H9 (cell line): ENCODE measurements at regions not wholly inside any gene's neighbourhood (a gene's known extent, or its start where the extent isn't known, plus 50 kb on each side); places are given as distances from the start of the nearest gene placed in this dataset.

ENCODE experiments used
- DNase-seq: peaks from one replicate; pipeline ENCODE4 v3.0.0-alpha.2; 2017
- H2AFZ ChIP-seq: one replicate; pipeline ENCODE4 v1.6.1; 2013; ENCODE audit warnings: mild to moderate bottlenecking, low read length, control low read depth, moderate library complexity
- H2AK5ac ChIP-seq: 2 replicates; pipeline ENCODE4 v1.6.1; 2013; ENCODE audit warnings: low read length, control low read depth, mixed read lengths; ENCODE audit not compliant: insufficient read length
- H2BK120ac ChIP-seq: one replicate; pipeline ENCODE4 v1.6.1; 2013; ENCODE audit warnings: low read depth, mild to moderate bottlenecking, low read length, control low read depth, inconsistent platforms; ENCODE audit not compliant: poor library complexity, severe bottlenecking
- H2BK12ac ChIP-seq: 2 replicates; pipeline ENCODE4 v1.6.1; 2013; ENCODE audit warnings: low read length, control low read depth, mixed read lengths, low read depth; ENCODE audit not compliant: insufficient read length
- H2BK15ac ChIP-seq: 2 replicates; pipeline ENCODE4 v1.6.1; 2013; ENCODE audit warnings: low read depth, low read length, control low read depth
- H2BK20ac ChIP-seq: one replicate; pipeline ENCODE4 v1.6.1; 2013; ENCODE audit warnings: low read depth, mild to moderate bottlenecking, low read length, control low read depth, inconsistent platforms; ENCODE audit not compliant: poor library complexity, severe bottlenecking
- H2BK5ac ChIP-seq: 2 replicates; pipeline ENCODE4 v1.6.1; 2013; ENCODE audit warnings: low read length, control low read depth, mixed read lengths; ENCODE audit not compliant: insufficient read length
- H3K14ac ChIP-seq: 2 replicates; pipeline ENCODE4 v1.6.1; 2013; ENCODE audit warnings: low read length, control low read depth; ENCODE audit not compliant: insufficient read depth
- H3K18ac ChIP-seq: 2 replicates; pipeline ENCODE4 v1.6.1; 2013; ENCODE audit warnings: low read depth, mild to moderate bottlenecking, mixed read lengths, low read length, control low read depth; ENCODE audit not compliant: insufficient read length
- H3K23ac ChIP-seq: 2 replicates; pipeline ENCODE4 v1.6.1; 2013; ENCODE audit warnings: low read length, control low read depth, mixed read lengths, low read depth; ENCODE audit not compliant: insufficient read length
- H3K23me2 ChIP-seq: 2 replicates; pipeline ENCODE4 v1.6.1; 2013; ENCODE audit warnings: low read depth, mild to moderate bottlenecking, mixed read lengths, low read length, control low read depth; ENCODE audit not compliant: insufficient read length, poor library complexity, severe bottlenecking
- H3K27ac ChIP-seq: 2 replicates; pipeline ENCODE4 v1.5.1; 2013; ENCODE audit warnings: low read length, control low read depth, mixed read lengths, low read depth; ENCODE audit not compliant: insufficient read length
- H3K27me3 ChIP-seq: 2 replicates; pipeline ENCODE4 v1.6.1; 2013; ENCODE audit warnings: low read length, control low read depth, inconsistent platforms; ENCODE audit not compliant: insufficient read depth
- H3K4ac ChIP-seq: 2 replicates; pipeline ENCODE4 v1.6.1; 2013; ENCODE audit warnings: low read depth, mild to moderate bottlenecking, control low read depth, inconsistent platforms, low read length, moderate library complexity
- H3K4me1 ChIP-seq: 2 replicates; pipeline ENCODE4 v1.6.1; 2013; ENCODE audit warnings: low read length, control low read depth, inconsistent platforms; ENCODE audit not compliant: insufficient read depth
- H3K4me2 ChIP-seq: 2 replicates; pipeline ENCODE4 v1.6.1; 2013; ENCODE audit warnings: low read length, control low read depth, mixed read lengths; ENCODE audit not compliant: insufficient read length, insufficient read depth
- H3K56ac ChIP-seq: 2 replicates; pipeline ENCODE4 v1.6.1; 2013; ENCODE audit warnings: low read depth, mild to moderate bottlenecking, mixed read lengths, low read length, control low read depth; ENCODE audit not compliant: insufficient read length
- H3K79me1 ChIP-seq: 2 replicates; pipeline ENCODE4 v1.6.1; 2013; ENCODE audit warnings: low read depth, mild to moderate bottlenecking, moderate library complexity, low read length, control low read depth, inconsistent platforms; ENCODE audit not compliant: insufficient read depth, poor library complexity, severe bottlenecking
- H3K79me2 ChIP-seq: 2 replicates; pipeline ENCODE4 v1.6.1; 2013; ENCODE audit warnings: low read length, control low read depth, inconsistent platforms; ENCODE audit not compliant: insufficient read depth
- H3K9ac ChIP-seq: 2 replicates; pipeline ENCODE4 v1.6.1; 2013; ENCODE audit warnings: low read length, control low read depth, mixed read lengths; ENCODE audit not compliant: insufficient read length; ENCODE audit errors: extremely low read depth
- H3K9me3 ChIP-seq: one replicate; pipeline ENCODE4 v1.6.1; 2013; ENCODE audit warnings: low read depth, low read length, inconsistent platforms; ENCODE audit not compliant: control insufficient read depth
- H3T11ph ChIP-seq: one replicate; pipeline ENCODE4 v1.6.1; 2013; ENCODE audit warnings: mild to moderate bottlenecking, low read length, control low read depth, inconsistent platforms
- H4K20me1 ChIP-seq: one replicate; pipeline ENCODE4 v1.6.1; 2013; ENCODE audit not compliant: control insufficient read depth, insufficient read length, insufficient read depth
- H4K5ac ChIP-seq: 2 replicates; pipeline ENCODE4 v1.6.1; 2013; ENCODE audit warnings: low read depth, mild to moderate bottlenecking, mixed read lengths, low read length, control low read depth; ENCODE audit not compliant: insufficient read length
- H4K8ac ChIP-seq: replicated peaks from 2 replicates; pipeline ENCODE4 v1.6.1; 2013; ENCODE audit warnings: low read length, control low read depth, mixed read lengths, low read depth; ENCODE audit not compliant: insufficient read length
- H4K91ac ChIP-seq: 2 replicates; pipeline ENCODE4 v1.6.1; 2013; ENCODE audit warnings: low read depth, mild to moderate bottlenecking, moderate library complexity, mixed read lengths, low read length, control low read depth; ENCODE audit not compliant: insufficient read length
- H3K27ac Mint-ChIP-seq, 3 experiments: 2 replicates in 2 of 3; 3 replicates in 1 of 3; pipeline ENCODE4 v1.8.0; 2020 to 2021; ENCODE audit warnings: mixed read lengths in 3 of 3, mild to moderate bottlenecking in 1 of 3, moderate library complexity in 1 of 3
- H3K27me3 Mint-ChIP-seq: 2 replicates; pipeline ENCODE4 v1.8.0; 2021; ENCODE audit warnings: low read depth, mild to moderate bottlenecking, moderate library complexity, mixed read lengths
- H3K36me3 Mint-ChIP-seq, 3 experiments: 2 replicates in 2 of 3; 3 replicates in 1 of 3; pipeline ENCODE4 v1.8.0; 2020 to 2021; ENCODE audit warnings: low read depth in 3 of 3, mixed read lengths in 3 of 3; ENCODE audit not compliant: insufficient read depth in 1 of 3
- H3K4me1 Mint-ChIP-seq, 2 experiments: 2 replicates each; pipeline ENCODE4 v1.8.0; 2020; ENCODE audit warnings: mixed read lengths in 2 of 2
- H3K4me3 Mint-ChIP-seq, 2 experiments: 2 replicates in 1 of 2; 3 replicates in 1 of 2; pipeline ENCODE4 v1.8.0; 2020 to 2021; ENCODE audit warnings: mild to moderate bottlenecking in 2 of 2, mixed read lengths in 2 of 2, moderate library complexity in 1 of 2
- H3K9me3 Mint-ChIP-seq, 2 experiments: 2 replicates in 1 of 2; 3 replicates in 1 of 2; pipeline ENCODE4 v1.8.0; 2020; ENCODE audit warnings: mild to moderate bottlenecking in 2 of 2, mixed read lengths in 2 of 2, moderate library complexity in 1 of 2
- WGBS: extraction: QIAGEN DNeasy Blood & Tissue Kit; methylation state at CpG from one replicate; pipeline ENCODE4 v1.1.7; 2013; ENCODE audit warnings: missing lambda C conversion rate, low lambda C conversion rate, mixed read lengths; ENCODE audit not compliant: insufficient read length; ENCODE audit errors: extremely low coverage; 5-methylcytosine and 5-hydroxymethylcytosine counted together
- TF ChIP-seq, protein P1 (sequence below): fragments of 200-600 bp; sonication (generic); conservative IDR thresholded peaks from 3 replicates; pipeline ENCODE4 v1.8.0; 2021; ENCODE audit warnings: antibody characterized with exemption, mild to moderate bottlenecking

DNA sequence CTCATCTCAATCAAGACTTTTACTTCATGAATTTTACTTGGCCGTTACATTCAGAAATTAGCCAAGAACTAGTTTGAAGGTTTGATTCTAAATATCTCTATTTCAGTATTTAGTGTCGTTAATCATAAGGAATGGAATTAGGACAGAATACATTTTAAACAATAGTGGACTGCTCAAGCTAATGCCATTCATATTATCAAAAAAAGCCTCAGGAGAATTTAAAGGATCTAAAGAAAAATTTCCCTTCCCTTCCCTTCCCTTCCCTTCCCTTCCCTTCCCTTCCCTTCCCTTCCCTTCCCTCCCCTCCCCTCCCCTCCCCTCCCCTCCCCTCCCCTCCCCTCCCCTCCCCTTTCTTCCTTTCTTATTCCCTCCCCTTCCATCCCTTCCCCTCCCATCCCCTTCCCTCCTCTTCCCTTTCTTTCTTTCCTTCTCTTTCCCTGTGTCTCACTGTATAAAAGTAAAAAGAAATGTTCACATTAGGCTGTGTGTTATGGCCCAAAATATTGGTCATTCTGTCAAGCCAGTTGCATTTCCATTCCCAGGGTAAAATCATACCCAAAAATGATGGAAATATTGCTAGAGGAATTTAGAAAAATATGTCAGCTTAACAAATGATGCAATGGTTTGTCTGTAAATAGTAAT is 717.8 kb downstream of the LUZP2 start:
- Histone ChIP-seq H3K9me3 (no peaks in the 10 kb centered on the region), H2BK5ac (no peak overlapping the region), H2BK120ac (no peak overlapping the region), H4K20me1 (no peaks in the 10 kb centered on the region), H3K18ac (no peak overlapping the region), H3K4me1 (no peaks in the 10 kb centered on the region), H3T11ph (no peak overlapping the region), H2AFZ (no peak overlapping the region), H2BK12ac (no peak overlapping the region), H2BK15ac (no peak overlapping the region), H3K56ac (no peak overlapping the region), H3K23me2 (no peaks in the 10 kb centered on the region), H3K9ac (no peak overlapping the region), H3K27ac (no peak overlapping the region), H3K23ac (no peak overlapping the region), H4K91ac (no peak overlapping the region), H2BK20ac (no peak overlapping the region), H3K4ac (no peak overlapping the region), H3K79me1 (no peaks in the 10 kb centered on the region), H3K27me3 (no peaks in the 10 kb centered on the region), H3K14ac (no peak overlapping the region), H4K5ac (no peak overlapping the region), H3K4me2 (no peak overlapping the region), H2AK5ac (no peak overlapping the region), H3K79me2 (no peaks in the 10 kb centered on the region), H4K8ac (no peak overlapping the region)
- DNase-seq = no peak
- H3K4me3 Mint-ChIP-seq = no peak overlapping the region
- no peaks in the 10 kb centered on the region; a peak in 1 of 7 replicates for H3K36me3 Mint-ChIP-seq
- WGBS = no CpG with 5 or more reads among the region's 2 CpGs
- no peaks in the 10 kb centered on the region for H3K4me1 Mint-ChIP-seq
- no peaks in the 10 kb centered on the region for H3K27me3 Mint-ChIP-seq
- H3K9me3 Mint-ChIP-seq = no peaks in the 10 kb centered on the region
- H3K27ac Mint-ChIP-seq = no peak overlapping the region
- TF ChIP-seq, protein P1, sequence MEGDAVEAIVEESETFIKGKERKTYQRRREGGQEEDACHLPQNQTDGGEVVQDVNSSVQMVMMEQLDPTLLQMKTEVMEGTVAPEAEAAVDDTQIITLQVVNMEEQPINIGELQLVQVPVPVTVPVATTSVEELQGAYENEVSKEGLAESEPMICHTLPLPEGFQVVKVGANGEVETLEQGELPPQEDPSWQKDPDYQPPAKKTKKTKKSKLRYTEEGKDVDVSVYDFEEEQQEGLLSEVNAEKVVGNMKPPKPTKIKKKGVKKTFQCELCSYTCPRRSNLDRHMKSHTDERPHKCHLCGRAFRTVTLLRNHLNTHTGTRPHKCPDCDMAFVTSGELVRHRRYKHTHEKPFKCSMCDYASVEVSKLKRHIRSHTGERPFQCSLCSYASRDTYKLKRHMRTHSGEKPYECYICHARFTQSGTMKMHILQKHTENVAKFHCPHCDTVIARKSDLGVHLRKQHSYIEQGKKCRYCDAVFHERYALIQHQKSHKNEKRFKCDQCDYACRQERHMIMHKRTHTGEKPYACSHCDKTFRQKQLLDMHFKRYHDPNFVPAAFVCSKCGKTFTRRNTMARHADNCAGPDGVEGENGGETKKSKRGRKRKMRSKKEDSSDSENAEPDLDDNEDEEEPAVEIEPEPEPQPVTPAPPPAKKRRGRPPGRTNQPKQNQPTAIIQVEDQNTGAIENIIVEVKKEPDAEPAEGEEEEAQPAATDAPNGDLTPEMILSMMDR = no peak
